WTC11 (cell line): ENCODE measurements at regions not wholly inside any gene's neighbourhood (a gene's known extent, or its start where the extent isn't known, plus 50 kb on each side); places are given as distances from the start of the nearest gene placed in this dataset.

Source experiments
- CREB1 ChIP-seq: sonication (generic); formaldehyde crosslinking; IDR thresholded peaks from 2 replicates; pipeline ENCODE4 v1.8.0; 2023; ENCODE audit warnings: mild to moderate bottlenecking, missing genetic modification reagents
- MAX ChIP-seq: sonication (generic); formaldehyde crosslinking; IDR thresholded peaks from 2 replicates; pipeline ENCODE4 v1.8.0; 2022; ENCODE audit warnings: mild to moderate bottlenecking, missing genetic modification reagents
- USF1 ChIP-seq: sonication (generic); formaldehyde crosslinking; IDR thresholded peaks from 2 replicates; pipeline ENCODE4 v1.8.0; 2022; ENCODE audit warnings: mild to moderate bottlenecking, missing genetic modification reagents
- USF2 ChIP-seq: sonication (generic); formaldehyde crosslinking; IDR thresholded peaks from 2 replicates; pipeline ENCODE4 v1.8.1; 2023; ENCODE audit warnings: mild to moderate bottlenecking, missing genetic modification reagents, moderate library complexity
- ZNF121 ChIP-seq: sonication (generic); formaldehyde crosslinking; IDR thresholded peaks from 2 replicates; pipeline ENCODE4 v1.8.0; 2023; ENCODE audit warnings: missing genetic modification reagents
- ZNF232 ChIP-seq: sonication (generic); formaldehyde crosslinking; IDR thresholded peaks from 2 replicates; pipeline ENCODE4 v1.8.0; 2022; ENCODE audit warnings: mild to moderate bottlenecking, missing genetic modification reagents
- TF ChIP-seq, protein P1 (sequence below): fragments of 200-600 bp; IDR thresholded peaks from 2 replicates; pipeline ENCODE4 v1.8.0; 2022; ENCODE audit warnings: antibody characterized with exemption
- TF ChIP-seq, protein P2 (sequence below): sonication (generic); formaldehyde crosslinking; IDR thresholded peaks from 2 replicates; pipeline ENCODE4 v1.8.0; 2023; ENCODE audit warnings: missing genetic modification reagents

- TF ChIP-seq USF2 (CRISPR knock-in tag) (no peak), USF1 (CRISPR knock-in tag) (no peak), ZNF121 (CRISPR knock-in tag) (no peak), ZNF232 (CRISPR knock-in tag) (no peak), CREB1 (CRISPR knock-in tag) (no peak), MAX (CRISPR knock-in tag) (no peak)
- TF ChIP-seq, protein P1, sequence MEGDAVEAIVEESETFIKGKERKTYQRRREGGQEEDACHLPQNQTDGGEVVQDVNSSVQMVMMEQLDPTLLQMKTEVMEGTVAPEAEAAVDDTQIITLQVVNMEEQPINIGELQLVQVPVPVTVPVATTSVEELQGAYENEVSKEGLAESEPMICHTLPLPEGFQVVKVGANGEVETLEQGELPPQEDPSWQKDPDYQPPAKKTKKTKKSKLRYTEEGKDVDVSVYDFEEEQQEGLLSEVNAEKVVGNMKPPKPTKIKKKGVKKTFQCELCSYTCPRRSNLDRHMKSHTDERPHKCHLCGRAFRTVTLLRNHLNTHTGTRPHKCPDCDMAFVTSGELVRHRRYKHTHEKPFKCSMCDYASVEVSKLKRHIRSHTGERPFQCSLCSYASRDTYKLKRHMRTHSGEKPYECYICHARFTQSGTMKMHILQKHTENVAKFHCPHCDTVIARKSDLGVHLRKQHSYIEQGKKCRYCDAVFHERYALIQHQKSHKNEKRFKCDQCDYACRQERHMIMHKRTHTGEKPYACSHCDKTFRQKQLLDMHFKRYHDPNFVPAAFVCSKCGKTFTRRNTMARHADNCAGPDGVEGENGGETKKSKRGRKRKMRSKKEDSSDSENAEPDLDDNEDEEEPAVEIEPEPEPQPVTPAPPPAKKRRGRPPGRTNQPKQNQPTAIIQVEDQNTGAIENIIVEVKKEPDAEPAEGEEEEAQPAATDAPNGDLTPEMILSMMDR, result no peak
- TF ChIP-seq, protein P2, sequence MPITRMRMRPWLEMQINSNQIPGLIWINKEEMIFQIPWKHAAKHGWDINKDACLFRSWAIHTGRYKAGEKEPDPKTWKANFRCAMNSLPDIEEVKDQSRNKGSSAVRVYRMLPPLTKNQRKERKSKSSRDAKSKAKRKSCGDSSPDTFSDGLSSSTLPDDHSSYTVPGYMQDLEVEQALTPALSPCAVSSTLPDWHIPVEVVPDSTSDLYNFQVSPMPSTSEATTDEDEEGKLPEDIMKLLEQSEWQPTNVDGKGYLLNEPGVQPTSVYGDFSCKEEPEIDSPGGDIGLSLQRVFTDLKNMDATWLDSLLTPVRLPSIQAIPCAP (CRISPR knock-in tag), result no peak
Observed at GRCh38 chr1:11345971-11346715, 73.1 kb downstream of the UBIAD1 start.
